PC-9 (cell line): ENCODE measurements at regions not wholly inside any gene's neighbourhood (a gene's known extent, or its start where the extent isn't known, plus 50 kb on each side); places are given as distances from the start of the nearest gene placed in this dataset.

Experiments used
- CTCF ChIP-seq: fragments of 200-600 bp; sonication (generic); conservative IDR thresholded peaks from 2 replicates; pipeline ENCODE4 v1.6.1; 2017; ENCODE audit warnings: mixed run types, antibody characterized with exemption, mild to moderate bottlenecking, moderate library complexity
- EZH2 ChIP-seq: fragments of 200-600 bp; sonication (generic); IDR thresholded peaks from 2 replicates; pipeline ENCODE4 v1.8.0; 2017; ENCODE audit warnings: antibody characterized with exemption, low read depth

- TF ChIP-seq CTCF, result no peak
- no peak for TF ChIP-seq EZH2
These were observed 151.1 kb upstream of the BMP2 start for GRCh38 chr20:6616421-6616820.
